Endometrium (tissue), 2 donors: ENCODE measurements at regions not wholly inside any gene's neighbourhood (a gene's known extent, or its start where the extent isn't known, plus 50 kb on each side); places are given as distances from the start of the nearest gene placed in this dataset.
A peak's percentile ranks its signal among the peaks of the same experiment; 100 is the strongest.

ENCODE experiments used
- FAIRE-seq: peaks from 2 replicates; lab custom pipeline; 2012; peaks lifted over from hg19 to GRCh38; lab: Jason Lieb, UNC
- donor health status: control.
- donor health status: control.

DNA sequence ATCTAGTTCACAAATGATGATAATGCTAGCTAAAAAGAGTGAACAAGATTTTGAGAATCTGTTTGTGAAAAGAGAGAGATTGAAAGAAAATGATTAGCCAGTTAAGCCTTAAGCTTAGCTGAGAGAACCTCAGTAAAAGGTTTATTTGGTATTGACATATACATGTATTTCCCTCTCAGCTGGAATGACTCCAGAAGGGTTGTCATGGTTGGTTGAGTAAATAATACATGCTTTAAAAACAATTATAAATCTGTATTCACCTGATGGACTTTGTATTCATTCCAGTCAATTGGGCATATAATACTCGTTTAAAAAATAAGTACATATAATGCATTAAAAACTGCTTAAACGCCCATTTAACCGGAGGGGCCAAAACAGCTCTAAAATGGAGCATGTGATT, 181.4 kb downstream of the GRB14 start:
- no peak for FAIRE-seq

- FAIRE-seq = no peak
Measured at GRCh38 chr2:164439235-164439634, 182.0 kb downstream of the GRB14 start.

DNA sequence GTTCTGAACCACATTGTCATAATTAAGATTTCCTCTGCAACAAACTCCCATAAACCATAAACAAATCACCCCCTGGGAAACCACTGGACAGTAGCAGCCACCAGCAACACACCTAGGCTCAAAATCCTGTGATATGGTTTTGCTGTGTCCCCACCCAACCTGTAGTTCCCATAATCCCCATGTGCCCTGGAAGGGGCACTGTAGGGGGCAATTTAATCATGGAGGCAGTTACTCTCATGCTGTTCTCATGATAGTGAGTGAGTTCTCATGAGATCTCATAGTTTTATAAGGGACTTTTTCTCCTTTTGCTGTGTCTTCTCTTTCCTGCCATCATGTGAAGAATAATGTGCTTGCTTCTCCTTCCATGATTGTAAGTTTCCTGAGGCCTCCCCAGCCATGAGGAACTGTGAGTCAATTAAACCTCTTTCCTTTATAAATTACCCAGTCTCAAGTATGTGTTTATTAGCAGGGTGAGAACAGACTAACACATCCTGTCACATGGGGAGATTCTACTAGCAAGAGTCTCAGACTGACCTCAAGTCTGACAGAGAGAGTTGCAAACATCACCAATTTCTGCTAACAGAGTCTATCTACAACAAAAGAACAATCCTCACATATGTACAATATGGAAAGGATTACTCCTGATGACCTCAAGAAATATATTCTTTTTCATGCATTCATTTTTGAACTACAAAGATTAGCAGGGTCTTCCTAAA, 182.6 kb downstream of the GRB14 start:
- FAIRE-seq = no peak

DNA sequence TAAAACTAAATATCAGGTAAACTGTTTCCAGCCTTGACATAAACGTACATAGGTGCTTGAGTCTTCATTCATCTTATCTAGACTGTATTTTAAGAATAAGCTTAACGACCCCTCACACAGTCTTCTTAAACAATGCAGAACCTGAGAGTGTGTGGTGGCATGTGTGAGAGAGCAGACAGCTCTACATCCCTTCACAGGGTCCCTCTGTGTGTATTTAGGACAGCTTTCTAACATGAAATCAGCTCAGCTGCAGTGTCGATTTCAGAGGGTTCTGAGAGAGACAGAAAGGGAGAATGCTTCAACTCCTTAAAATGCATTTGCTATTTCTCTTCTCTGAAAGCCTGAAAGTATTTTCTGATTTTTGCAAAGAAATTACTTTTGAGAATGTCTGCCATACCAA, 185.2 kb downstream of the GRB14 start:
- FAIRE-seq = no peak

DNA sequence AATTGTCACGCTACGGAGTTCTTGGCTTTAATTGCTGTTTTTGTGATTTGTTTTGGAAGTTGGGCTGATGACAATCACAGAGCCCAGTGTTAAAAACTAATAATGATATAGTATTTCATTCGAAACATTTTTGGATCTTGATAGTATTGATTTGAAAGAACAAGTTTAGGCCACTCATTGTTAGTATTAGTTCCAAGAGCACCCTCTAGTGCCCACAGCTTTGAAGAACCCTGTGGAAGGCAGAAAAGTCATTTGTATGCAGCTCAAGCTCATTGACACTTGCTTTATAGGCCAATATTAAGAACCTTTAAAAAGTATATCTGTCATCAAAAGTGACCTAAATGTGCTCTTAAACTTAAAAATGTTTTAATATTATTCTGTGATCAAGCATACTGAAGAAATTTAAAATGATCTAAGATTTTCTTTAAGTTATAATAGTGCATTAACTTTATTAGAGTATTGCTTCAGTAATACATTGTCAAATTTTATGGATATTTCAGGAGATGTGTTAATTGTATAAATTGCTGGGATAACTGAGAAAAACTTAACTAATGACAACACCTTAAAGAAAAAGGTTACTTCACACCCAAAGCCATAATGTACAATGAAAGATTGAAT, 191.0 kb downstream of the GRB14 start:
- FAIRE-seq = peak; percentile 33

GRCh38 chr2:164429354-164429753, 191.9 kb downstream of the GRB14 start:
- FAIRE-seq = no peak

DNA sequence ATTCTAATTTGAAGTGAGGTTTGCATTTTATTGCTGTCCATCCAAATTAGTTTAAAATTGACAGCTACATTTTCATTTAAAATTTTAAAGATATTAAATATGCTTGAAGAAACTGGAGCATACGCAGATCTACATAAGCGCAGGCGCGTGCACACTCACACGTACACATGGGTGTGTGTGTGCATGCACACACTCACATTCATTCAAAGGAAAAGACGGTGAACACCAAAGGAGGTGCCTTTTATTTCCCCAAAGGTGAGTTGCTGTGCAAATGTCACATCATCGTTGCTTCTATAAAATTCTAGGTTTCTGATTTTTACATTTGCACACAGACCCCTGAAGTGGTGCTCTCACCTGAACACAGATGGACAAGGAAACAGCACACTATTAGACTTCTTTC, 194.2 kb downstream of the GRB14 start:
- FAIRE-seq = no peak

- FAIRE-seq = no peak
Measured at GRCh38 chr2:164420787-164421186, 200.5 kb downstream of the GRB14 start.

GRCh38 chr2:164412831-164413230, 208.5 kb downstream of the GRB14 start:
- FAIRE-seq = no peak

DNA sequence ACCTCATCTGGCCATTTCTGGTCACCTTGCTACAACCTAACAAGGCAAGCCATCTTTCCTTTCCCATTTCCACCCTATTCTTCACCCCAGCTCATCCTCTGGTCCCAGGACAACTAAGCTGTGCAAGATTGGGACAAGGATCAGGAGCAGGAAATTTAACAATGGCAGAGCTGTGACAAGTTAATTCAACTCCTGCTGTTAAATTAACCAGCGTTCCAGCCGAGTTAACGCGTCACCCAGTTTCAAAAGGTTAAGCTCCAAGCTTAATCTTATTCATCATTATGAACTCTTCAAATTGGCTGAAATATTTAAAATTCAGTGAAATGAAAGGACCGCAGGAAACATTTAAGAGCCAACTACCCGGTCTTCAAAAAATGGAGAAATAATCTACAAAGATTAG, 231.9 kb downstream of the GRB14 start:
- FAIRE-seq = no peak

DNA sequence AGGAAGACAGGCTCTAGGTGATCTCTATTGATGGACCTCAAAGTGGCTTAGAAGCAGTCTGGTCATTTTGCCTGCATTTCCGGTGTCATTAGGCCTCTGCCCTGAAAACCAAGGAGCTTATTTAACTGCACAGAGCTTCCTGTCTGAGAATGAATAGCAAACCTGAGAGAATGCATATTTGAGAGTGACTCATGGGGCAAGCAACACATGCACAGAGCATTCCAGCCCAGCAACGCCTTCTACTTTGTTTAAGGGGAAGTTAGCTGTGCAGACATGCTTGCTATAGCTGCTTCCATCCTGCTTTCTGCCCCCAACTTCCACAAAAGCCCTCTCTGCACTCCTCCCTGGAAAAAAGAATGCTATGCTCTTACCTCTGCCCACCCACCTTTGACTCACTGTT, 232.8 kb downstream of the GRB14 start:
- FAIRE-seq = no peak

GRCh38 chr2:164386231-164386630, 235.1 kb downstream of the GRB14 start:
- no peak for FAIRE-seq

- no peak for FAIRE-seq
Measured at GRCh38 chr2:164384434-164384833, 236.8 kb downstream of the GRB14 start.

- FAIRE-seq = no peak
Measured at GRCh38 chr2:164371916-164372315, 249.4 kb downstream of the GRB14 start.

DNA sequence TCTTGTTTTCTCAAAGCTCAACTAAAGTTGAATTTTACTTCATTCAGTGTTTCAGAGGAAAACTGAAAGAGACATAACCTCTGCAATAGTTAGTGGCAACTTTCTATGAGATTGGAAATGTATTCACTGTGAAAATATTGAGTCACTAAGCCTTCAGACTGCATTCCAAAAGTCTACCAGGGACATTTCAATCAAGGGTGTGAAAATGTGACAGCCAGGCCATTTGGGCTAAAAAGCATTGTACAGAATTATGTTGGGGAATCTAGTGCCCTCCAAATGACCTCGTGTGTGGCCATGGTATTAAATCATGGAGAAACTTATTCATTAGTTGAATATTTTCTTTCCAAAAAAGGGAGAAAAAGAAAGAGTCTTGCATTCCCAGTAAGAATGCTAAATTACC, 251.9 kb downstream of the GRB14 start:
- no peak for FAIRE-seq

DNA sequence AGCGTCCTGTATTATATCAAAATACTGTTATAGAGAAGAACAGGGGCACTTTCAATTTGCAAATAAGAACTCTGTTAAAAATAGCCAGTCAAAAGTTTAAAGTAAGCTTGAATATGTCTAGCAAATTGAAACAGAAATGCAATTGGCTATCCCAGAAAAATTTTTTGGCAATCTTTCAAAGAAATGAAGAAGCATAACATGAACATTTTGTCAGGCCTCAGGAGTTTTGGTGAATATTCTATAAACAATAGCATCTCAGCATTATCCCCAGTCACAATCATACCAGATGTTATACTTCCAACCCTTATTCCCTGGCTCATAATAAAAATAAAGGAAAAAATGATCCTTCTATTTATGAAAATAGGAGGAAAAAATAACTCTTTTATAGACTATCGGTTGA, 252.4 kb downstream of the GRB14 start:
- no peak for FAIRE-seq

DNA sequence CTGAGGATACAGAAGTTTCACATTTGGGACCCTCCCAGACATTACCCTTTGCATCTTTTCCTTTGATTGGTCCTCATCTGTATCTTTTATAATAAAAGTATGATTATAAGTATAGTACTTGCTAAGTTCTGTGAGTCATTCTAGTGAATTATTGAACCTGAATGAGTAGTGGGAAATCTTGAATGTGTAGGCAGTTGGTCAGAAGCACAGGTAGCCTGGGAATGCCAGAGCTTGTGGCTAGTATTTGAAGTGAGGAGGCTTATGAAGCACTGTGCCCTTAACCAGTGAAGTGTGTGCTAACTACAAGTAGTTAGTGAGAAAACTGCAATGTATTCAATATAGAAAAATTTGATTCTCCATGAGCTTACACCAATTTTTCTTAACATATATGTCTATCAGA, 257.6 kb downstream of the GRB14 start:
- no peak for FAIRE-seq

GRCh38 chr2:164351536-164351935, 269.7 kb downstream of the GRB14 start:
- no peak for FAIRE-seq

DNA sequence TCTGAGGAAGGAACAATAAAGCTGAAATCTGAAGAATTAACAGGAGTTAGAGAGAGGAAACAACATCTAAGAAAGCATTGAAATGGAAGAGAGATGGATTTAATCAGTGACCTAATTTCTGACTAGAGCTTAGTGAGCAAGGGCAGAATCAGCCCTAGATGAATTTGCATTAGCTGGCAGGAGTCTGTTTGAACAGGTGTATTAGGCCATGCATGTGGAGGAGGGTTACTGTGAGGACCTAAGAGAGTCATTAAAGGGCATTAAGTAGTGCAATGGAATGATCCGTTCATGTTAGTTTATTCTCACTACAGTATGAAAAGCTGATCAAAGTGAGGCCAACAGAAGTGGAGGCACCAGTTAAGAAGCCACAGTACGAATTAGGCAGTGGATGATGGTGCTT, 285.3 kb downstream of the GRB14 start:
- no peak for FAIRE-seq

GRCh38 chr2:164335128-164335527, 286.2 kb downstream of the GRB14 start:
- FAIRE-seq = no peak

DNA sequence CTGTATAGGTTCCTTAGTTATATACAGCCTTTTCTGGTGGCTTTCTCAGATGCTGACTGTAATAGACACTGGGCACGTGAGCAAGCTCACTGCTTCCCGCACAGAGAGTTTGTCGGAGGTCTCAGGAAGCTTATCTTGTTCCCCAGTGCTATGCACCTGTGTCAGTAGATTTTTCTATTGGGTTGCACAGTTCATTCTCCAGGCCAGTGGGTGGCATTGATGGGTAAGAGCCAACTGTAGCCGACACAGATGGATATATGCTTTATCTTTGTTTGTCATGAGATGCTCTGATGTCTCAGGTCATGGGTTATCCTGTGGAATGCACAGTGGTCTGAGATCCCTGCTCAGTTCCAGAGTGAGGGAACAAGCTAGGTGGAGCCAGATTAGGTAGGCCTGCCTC, 293.0 kb downstream of the GRB14 start:
- no peak for FAIRE-seq

- FAIRE-seq = no peak
Measured at GRCh38 chr2:164323978-164324377, 297.3 kb downstream of the GRB14 start.

DNA sequence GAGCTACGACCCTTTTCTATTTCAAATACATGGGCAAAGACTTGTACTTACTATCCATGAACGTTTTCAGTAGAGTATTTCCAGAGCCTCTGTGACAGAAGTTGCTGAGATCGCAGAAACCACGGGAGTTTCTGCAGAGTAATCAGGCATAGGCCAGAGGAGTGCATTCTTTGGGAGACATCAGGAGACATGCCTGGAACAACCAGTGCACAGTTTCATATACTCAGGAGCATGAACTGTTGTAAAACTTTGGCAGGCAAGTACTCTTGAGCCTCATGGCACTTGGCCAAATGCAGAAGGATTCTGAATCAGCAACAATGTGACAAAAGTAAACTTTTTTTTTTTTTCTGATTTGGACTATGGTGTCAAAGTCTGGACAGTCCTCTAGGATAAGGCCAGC, 307.1 kb downstream of the GRB14 start:
- FAIRE-seq = no peak

DNA sequence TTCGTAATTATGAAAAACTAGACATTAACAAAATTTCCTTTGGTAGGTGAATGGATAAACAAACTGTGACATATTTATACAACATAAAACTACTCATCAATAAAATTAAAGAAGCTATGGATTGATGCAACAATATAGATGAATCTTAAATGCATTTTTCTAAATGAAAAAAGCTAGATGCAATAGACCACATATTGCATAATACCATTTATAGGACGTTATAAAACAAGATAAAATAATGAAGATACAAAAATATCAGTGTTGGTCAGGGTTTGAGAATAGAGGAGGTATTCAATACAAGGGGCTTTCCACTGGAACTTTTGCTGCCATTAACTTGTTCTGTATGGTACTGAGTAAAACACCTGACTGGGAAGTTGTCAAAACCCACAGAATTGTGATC, 314.4 kb downstream of the GRB14 start:
- FAIRE-seq = no peak
